Tibial nerve (tissue), 3 donors: ENCODE measurements at regions not wholly inside any gene's neighbourhood (a gene's known extent, or its start where the extent isn't known, plus 50 kb on each side); places are given as distances from the start of the nearest gene placed in this dataset.

Experiments used
- POLR2A ChIP-seq, 2 donors: fragments of 450-650 bp; IDR thresholded peaks; one replicate each; pipeline ENCODE4 v1.6.1; 2017; ENCODE audit warnings: antibody characterized with exemption in 2 of 2, mild to moderate bottlenecking in 2 of 2, moderate library complexity in 2 of 2
- TF ChIP-seq, protein P1 (sequence below), 5 experiments: fragments of 200-600 bp in 3 of 5; fragments of 450-650 bp in 2 of 5; sonication (generic) in 3 of 5; IDR thresholded peaks; one replicate each; pipeline ENCODE4 v1.5.1; 2016 to 2019; ENCODE audit warnings: antibody characterized with exemption in 5 of 5, mild to moderate bottlenecking in 3 of 5, moderate library complexity in 2 of 5

DNA sequence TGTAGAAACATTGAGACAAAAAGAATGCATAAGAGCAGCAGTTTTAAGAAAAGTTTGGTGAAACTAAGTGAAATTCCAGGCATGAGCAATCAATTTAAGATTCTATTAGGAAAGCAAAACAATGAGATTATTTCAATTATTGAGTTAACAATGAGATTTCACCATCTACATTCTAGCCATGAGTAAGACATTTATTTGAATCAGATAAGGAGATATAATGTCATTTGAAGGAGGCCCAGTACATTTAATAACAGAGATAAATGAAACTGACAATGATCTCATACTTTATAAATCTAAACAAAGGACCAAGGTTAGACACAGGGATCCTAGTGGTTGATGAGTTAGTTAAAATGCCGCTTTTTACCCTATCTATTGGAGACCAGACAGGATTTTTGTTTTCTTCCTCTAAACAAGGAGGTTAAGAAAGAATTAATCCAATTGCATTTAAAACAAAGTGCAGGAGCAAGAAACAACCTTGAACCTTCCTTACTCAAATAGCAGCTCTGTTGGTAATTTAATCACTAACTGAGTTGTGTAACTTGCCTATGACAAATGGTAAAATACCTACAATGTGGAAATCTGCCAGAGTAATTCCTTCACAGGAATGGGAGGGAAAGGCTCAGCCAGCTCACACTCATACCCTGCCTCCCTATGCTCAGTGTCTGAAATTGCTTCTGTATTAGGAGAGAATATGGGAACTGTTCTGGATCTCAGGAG is 103.5 kb upstream of the NR3C1 start:
- TF ChIP-seq, protein P1, sequence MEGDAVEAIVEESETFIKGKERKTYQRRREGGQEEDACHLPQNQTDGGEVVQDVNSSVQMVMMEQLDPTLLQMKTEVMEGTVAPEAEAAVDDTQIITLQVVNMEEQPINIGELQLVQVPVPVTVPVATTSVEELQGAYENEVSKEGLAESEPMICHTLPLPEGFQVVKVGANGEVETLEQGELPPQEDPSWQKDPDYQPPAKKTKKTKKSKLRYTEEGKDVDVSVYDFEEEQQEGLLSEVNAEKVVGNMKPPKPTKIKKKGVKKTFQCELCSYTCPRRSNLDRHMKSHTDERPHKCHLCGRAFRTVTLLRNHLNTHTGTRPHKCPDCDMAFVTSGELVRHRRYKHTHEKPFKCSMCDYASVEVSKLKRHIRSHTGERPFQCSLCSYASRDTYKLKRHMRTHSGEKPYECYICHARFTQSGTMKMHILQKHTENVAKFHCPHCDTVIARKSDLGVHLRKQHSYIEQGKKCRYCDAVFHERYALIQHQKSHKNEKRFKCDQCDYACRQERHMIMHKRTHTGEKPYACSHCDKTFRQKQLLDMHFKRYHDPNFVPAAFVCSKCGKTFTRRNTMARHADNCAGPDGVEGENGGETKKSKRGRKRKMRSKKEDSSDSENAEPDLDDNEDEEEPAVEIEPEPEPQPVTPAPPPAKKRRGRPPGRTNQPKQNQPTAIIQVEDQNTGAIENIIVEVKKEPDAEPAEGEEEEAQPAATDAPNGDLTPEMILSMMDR (IDR thresholded peaks at IDR 0.05), result no peak
- TF ChIP-seq POLR2A (IDR thresholded peaks at IDR 0.05), result no peak
